ENCODE measurements at regions not wholly inside any gene's neighbourhood (a gene's known extent, or its start where the extent isn't known, plus 50 kb on each side); places are given as distances from the start of the nearest gene placed in this dataset.

DNA sequence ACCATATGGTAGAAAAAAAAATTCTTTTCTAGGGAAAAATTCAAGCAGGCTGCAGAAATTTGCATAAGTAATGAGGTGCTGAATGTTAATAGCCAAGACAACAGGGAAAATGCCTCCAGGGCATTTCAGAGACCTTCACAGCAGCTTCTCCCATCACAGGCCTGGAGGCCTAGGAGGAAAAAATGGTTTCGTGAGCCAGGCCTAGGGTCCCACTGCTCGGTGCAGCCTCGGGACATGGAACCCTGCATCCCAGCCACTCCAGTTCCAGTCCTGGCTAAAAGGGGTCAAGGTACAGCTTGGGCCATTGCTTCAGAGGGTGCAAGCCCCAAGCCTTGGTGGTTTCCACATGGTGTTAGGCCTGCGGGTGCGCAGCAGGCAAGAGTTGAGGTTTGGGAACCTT, 436.0 kb upstream of the SMC2 start:
- DNase-seq: no peak

DNA sequence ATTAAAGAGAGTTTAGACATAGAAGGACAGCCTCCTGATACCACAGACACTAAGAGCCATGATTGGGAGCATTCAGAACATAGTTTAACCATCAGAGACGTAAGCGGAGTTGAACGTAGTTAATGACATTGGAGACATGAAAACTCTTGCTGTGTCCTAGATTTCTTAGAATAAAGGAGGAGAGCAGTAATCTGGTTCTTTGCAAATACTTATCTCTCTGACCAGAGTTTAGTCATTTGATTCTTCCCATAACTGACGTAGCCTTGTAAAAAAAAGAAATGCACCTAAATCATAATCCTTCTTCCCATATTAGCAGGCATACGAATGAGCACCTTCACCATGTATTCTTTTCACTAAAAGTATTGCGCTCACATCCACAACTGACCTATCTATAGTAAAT, 433.3 kb upstream of the SMC2 start:
- no peak for DNase-seq

DNA sequence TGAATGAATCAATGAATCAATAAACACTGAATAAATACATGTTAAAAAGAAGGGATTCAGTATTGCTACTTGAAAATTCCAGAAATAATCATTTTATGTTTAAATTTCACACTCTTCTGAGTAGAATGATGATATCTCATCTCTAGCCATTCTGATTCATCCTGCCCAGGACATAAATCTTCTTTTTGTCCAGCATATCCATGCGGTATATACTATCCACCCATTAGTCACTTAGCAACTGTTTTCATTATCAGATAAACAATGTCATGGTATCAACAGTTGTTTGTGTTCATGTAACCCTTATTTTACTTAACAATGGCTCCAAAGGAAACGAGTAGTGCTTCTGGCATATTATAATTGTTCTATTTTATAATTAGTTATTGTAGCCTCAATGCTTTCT, 432.4 kb upstream of the SMC2 start:
- DNase-seq: no peak

DNA sequence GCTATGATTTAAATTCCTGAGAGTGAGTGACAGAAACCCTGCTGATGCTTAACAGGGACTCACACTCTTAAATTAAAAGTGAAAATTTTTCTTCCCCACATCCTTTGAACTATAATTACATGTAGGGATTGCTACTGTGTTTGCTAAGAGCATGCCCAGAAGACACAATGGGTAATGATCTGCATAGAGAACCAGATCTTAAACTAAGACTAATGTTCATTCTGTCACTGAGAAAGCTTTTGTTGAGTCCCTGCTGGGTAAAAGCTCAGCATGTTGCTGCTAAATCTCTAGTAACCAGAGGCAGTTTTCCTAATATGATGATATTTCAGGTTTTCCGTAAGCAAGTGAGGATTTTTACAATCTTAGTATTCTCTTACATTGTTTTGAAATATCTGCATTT, 424.8 kb upstream of the SMC2 start:
- DNase-seq: no peak

DNA sequence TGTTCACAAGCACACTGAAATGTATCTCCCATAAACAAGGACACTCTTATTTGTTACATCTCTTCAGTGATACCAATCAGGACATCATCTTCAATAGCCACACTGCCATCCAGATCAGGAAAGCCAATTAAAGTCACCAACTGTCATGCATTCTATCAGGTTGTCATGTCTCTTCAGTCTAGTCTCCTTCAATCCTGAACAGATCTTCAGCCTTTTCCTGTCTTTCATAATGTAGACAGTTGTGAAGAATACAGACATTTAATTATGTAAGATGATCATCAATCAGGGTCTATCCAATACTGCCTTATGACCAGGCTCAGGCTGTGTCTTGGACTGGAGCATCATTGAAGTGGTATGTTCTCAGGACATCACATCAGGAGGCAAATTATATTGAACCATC, 419.8 kb upstream of the SMC2 start:
- DNase-seq: no peak

DNA sequence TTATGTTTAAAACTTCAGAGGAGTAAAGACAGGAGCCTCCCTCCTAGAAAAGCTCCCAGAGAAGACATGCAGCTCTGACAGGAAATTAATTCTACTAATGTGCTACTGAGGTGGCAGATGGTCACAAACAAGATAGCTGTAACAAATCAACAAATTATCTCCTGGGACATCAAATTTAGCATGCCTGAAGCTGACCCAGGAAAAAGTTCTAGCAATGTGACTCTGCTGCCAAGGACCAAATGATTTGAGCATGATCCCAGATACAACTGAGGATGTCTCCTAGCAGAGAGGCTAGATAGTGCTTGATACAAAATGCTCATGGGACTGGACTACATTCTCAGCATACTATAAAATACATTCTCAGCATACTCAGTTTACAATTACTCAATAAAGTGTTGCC, 413.5 kb upstream of the SMC2 start:
- no peak for DNase-seq

DNA sequence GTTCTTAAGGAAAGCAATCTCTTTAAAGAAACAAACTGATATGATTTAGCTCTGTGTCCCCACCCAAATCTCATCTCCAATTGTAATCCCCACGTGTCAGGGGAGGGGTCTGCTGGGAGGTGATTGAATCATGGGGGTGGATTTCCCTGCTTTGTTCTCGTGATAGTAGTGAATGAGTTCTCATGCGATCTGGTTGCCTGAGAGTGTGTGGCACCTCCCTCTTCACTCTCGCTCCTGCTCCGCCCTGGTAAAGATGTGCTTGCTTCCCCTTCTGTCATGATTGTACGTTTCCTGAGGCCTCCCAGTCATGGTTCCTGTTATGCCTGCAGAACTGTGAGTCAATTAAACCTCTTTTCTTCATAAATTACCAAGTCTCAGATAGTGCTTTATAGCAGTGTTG, 412.7 kb upstream of the SMC2 start:
- DNase-seq: no peak

DNA sequence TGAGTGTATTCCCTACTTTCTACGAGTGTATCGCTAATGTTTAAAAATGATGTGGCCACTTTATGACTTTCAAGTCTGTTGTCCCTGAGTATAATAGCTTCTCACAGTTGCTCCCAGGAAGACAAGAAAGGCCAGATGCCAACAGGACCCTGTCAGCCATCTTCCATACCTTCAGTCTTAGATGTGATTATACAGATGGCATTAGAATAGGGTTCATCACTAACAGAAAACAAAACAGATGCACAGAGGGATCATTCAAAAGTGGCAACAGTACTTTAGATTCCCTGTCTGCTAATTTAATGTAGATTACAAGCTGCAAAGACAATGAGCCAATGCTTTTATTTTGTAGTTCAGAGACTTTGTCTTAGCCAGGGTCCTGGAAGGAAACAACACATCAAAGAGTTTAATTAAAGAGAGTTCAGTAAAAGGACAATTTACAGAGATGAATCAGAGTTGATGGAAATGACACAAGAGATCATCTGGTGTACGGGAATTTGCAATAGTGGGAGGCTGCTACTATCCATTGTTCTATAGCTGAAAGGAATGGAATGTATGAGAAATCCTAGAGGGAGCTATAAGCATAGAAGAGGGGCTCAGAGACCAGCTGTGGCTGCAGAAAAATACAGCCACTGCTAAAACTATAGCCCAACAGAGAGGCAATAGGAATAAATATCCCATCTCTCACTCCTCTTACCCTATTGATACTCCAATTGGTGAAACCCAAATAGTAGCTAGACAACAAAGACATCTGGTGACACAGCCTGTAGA, 393.7 kb upstream of the SMC2 start:
- no peak for DNase-seq

DNA sequence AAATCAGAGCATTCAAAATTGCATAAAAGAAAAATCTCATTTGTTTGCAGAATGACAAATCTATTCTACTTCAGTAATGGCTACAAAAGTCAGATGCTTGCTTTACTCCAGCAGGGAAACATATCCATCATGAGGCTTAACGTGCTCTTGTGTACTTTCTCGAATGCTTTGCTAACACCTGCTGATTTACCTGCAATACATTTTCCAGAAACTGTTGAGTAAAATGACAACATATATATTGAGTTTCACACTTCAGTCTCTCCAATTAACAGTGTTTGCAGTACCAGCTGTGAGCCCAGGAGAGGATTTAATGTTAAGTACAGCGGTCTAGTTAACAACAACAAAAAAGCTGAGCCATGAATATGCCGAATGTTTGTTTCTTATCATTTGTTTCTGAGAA, 391.5 kb upstream of the SMC2 start:
- no peak for DNase-seq

DNA sequence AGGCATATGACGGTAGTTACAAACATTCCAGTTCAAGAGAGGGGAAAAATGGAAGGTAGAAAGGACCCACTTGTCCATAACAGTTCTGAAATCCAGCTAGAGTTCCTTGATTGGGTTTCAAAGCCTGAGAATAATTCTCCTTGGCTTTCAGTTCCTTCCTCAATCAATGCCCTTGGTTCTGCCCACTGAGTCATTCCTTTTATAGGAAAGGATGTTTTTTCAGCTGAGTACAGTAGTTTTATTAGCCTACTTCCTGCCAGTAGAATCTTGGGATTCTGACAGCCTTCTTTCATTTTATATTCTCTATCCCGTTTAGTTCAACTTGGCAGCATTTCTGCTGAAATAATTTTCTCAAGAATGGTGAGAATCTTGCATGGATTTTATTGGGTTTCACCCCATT, 386.9 kb upstream of the SMC2 start:
- DNase-seq: no peak

DNA sequence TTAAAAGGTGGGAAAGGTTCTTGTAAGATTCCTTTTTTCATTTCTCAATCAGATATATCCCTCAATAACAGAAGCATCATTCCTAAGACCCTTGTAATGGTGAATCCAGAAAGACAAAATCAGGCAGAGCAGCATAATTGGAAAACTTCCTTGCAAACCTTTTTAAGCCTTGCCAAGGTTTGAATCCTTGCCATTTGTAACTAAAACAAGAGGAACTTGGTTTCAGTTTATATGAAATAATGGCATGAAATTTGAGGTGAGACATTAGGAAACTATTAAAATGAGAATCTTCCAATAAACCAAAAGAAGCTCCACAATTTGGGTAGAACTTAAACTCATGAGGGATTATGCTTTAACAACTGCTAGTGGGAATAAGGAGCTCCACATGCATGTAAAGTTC, 384.7 kb upstream of the SMC2 start:
- no peak for DNase-seq

DNA sequence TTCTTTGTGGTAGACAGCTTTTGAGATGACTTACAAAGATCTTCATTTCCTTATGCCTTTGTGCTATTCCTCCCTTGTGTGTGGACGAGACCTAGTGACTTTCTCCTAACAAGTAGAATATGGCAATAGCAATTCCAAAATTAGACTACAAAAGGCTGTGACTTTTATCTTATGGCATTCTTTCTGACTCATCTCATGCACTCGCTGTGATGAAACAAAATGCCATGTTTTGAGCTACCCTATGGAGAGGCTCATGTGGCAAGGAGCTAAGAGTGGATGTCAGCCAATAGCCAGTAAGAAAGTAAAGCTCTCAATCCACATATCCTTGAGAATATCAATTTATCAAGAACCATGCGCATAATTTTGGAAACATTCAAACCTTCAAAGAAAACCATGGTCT, 380.5 kb upstream of the SMC2 start:
- DNase-seq: no peak

DNA sequence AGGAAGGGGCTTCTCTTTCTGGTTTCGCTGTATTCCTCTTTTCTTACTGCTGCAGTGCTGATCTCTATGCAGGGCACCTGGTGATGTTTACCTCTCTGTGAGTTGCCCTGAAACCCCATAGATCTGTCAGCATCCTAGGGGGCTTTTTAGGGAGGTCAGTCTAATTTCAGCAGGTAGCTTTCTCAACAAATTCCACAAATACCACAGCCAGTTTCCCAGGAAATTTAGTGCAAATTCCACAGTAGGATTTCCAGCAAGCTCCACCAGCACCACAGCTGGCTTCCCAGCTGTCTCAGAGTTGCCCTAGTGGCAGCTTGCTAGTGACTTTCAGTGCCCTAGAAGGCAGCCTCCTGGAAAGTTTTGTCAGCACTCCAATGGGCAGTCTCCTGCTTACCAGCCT, 379.1 kb upstream of the SMC2 start:
- no peak for DNase-seq

DNA sequence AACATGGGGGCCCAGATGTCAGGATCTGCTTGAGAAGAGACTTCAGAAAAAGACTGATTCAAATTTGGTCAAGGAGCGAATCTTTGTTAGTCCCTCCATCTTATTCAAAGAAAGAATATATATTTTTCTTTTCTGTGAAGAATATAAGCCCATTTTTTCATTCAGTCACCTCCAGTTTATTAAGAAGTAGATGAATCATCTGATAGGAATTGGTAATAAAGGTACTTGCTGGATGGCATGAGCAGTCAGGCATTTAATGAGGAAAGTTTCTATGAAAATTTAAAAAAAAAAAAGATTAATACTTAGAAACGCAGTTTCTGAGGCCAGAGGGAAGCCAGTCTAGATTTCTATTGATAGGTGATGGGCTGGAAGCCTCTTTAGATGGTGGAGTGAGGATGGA, 373.1 kb upstream of the SMC2 start:
- no peak for DNase-seq

DNA sequence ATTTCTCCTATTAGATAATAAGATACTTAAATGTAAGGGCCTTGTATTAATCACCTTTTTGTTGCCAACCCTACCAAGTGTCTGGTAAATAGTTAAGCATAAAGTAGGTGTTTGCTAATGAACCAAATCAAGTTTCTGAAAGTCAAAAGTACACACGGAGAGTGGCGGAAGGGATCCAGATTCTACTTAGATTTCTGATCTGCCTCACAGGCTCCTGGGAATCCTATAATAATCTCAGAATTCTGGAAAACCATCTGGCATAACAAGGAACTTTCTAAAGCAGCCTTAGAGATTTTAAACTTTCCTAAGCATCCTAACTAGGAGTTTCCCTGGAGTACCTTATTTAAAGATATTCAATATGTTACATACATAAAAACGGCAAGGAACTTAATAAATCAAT, 363.2 kb upstream of the SMC2 start:
- DNase-seq: no peak

DNA sequence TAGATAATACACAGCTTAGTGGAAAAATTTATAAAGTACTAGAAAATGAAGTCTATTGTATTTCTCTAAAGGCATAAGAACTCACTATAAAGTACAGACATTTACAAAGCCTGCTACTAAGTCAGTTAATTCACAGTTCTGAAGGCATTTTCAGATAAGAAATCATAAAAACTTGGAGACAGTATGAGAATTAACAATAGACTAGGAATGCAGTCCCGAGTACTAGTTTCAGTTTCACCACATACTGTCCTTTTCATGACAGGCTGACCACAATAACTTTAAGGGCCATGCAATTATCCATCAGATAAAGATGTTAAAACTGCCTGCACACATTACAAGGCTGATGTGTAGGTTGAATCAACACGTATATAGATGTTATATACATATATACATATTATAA, 362.6 kb upstream of the SMC2 start:
- DNase-seq: no peak

DNA sequence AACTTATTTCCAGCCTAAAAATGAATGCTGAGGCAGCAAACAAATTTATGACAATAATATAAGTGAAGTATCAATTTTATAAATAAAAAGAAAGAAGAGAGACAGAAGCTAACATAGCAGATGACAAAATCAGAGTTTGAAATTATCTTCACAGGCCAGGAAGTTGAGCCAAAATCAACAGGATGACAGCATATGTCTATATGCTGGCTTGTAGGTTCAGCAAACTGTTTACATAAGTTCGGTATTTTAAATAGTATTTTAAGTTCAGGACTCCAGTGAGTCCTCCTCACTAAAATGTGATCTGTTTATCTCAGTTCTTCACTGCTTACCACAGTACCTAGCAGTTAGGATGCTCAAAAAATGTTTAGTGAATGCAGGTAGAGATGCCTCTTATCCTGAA, 359.6 kb upstream of the SMC2 start:
- DNase-seq: no peak

DNA sequence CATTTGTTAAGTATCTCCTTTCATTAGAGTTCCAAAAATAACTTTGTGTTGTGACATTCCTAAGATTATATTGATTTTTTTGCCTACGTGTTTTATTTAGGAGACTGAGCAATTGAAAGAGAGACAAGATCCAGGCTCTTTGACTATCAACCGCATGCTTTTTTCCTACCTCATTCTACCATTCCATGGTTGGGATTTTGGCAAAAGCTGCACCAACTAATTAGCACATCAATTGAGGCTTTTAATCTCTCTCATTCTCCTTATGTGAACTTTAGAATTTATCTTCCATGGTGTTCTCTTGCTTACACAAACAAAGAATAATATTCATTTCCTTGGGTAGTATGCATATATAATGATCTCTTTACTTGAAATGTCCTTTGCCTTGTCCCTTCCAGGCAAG, 338.7 kb upstream of the SMC2 start:
- DNase-seq: no peak

DNA sequence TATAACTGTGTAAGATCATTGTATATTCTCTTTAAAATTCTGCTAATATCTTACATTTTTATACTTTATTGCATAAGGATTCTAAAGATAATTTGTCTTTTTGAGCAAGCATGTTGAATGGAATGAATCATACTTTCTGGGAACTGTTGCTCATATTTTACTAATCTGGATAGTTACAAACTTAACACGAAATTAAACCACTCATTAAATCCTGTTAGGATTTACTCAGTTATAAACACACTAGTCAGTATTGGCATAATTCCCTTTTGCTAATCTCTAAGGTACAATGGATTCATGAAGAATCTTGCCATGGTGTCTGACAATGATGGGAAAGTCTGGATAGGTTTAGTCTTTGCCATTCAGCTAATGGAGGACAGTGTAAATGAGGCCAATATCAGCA, 338.1 kb upstream of the SMC2 start:
- no peak for DNase-seq

DNA sequence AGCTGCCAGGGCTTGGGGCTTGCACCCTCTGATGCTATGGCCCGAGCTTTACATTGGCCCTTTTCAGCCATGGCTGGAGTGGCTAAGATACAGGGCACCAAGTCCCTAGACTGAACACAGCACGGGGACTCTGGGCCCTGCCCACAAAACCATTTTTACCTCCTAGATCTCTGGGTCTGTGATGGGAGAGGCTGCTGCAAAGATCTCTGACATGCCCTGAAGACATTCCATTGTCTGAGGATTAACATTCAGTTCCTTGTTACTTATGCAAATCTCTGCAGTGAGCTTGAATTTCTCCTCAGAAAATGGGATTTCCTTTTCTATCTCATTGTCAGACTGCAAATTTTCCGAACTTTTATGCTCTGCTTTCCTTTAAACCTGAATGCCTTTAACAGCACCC, 337.0 kb upstream of the SMC2 start:
- no peak for DNase-seq

DNA sequence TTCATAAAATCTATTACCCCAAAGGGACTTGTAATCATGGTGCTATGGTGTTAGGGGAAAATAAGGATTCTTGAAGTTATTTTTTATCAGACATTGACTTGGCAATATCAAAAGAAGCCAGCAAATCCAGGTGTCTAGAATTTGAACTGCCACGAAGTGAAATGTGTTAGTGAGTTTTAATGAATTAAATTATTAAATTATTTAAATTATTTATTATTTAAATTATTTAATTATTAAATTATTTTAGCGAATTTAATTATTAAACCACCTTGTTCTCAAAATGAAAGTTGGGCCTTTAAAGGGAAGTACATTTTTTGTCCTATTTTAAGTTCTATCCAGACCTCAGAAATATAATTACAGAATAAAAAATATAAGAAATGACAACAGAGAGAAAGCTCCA, 332.6 kb upstream of the SMC2 start:
- DNase-seq: no peak

DNA sequence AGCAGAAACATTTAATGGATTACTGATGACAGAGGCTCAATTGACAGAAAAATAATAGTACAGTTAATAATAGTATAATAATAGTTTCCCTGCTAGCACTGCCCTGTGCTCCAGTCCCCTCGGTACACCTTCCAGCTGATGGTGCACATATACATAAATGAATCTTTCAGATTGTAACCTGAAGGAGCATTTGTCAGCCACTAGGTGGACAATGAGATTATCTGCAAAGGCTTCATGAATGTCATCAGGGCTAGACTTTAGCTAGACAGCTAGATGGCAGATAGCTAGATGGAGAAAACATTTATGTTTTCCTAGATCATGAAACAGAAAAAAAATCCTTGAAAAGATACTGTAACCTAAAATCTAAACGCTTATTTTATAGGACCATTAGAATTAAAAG, 304.4 kb upstream of the SMC2 start:
- peak; percentile 40 for DNase-seq

DNA sequence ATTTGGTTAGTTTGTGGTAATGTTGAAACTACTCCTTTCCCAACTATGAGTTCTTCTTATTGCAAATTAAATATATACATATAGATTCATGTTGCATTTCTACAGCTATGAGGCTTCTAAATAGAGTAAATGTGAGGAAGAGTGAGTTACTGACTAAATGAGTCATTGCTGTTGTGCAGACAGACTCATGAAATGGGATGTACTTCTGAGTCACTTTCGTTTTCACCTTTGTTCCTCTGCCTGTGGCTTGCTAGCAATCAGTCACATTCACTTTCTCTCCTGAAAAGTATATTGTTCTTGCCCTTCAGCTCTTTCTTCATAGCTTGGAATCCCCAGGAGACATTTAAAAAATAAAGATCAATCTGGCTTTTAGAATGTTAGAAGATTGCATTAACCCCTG, 295.5 kb upstream of the SMC2 start:
- DNase-seq: no peak

DNA sequence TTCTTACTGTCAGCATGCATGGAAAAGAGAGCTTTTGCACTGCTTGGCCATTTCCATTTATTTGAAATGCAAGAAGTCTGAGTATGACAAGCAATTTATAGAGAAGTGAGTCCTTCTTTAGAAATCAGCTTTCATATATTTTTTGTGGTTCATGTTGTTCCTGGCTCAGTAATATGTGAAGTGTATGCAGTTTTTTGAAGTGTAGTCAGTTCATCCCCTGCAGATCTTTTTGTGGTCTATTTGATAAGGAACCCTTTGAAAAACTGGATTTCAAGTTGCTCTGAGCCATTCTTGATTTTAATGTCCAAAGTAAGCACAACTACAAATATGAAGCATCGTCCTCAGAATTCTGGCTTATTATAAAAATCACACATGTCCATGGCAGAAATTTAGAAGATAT, 294.1 kb upstream of the SMC2 start:
- no peak for DNase-seq

DNA sequence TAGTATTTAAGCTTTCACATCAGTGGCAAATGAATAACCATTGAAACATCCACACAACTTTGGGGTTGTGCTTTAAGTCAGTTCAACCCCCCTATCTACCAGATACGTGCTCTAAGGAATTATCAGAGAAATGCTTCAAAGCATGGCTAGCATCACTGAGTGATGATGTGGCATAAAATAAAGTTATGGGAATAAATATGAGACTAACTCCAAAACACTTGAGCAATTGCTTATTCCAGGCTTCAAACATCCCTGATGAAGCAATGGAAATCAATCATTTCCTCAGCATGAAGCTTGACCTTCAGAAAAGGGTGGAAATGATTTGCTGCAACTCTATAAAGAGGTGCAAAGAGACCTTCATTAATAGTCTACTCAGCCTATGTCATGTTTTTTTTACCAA, 292.0 kb upstream of the SMC2 start:
- DNase-seq: no peak

DNA sequence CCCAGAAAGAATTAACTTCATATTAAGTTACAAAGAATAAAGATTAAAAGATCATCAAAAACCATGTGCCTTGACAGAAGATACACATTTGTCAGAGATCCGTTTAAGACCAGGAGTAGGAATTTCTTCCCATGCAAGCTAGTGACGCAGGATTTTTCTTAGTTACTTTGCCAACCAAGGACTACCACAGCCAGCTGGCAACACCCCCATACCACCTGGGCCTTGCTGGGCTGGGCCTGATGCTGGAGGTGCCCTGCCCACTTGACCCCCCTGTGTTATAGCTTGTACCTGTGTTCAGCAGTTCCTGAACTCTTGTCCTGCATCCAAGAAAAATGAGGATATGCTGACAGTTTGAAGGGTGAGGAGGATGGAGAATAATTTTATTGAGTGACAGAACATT, 290.9 kb upstream of the SMC2 start:
- no peak for DNase-seq
